ENCODE measurements at regions not wholly inside any gene's neighbourhood (a gene's known extent, or its start where the extent isn't known, plus 50 kb on each side); places are given as distances from the start of the nearest gene placed in this dataset.

- peak; percentile 28 for DNase-seq
- H3K27ac ChIP-seq: no peak overlapping the region
- no peaks in the 10 kb centered on the region for H3K27me3 ChIP-seq
- no peak overlapping the region for H3K4me3 ChIP-seq
- H3K9me3 ChIP-seq: no peaks in the 10 kb centered on the region
- TF ChIP-seq POLR2A (IDR thresholded peaks at IDR 0.05): no peak
- TF ChIP-seq CTCF (IDR thresholded peaks at IDR 0.05): no peak
- intact Hi-C loops (cut with DNase I): no loop called here
- no peaks in the 10 kb centered on the region for H3K36me3 ChIP-seq
- H3K4me1 ChIP-seq: no peaks in the 10 kb centered on the region
- 92 to 94% methylated on average over 7 of the region's 7 CpGs for WGBS, 2 donors
Measured at GRCh38 chr22:44430716-44431115, 67.3 kb downstream of the RTL6 start.

GRCh38 chr22:44429941-44430587 is 68.0 kb downstream of the RTL6 start:
- no peaks in the 10 kb centered on the region for H3K27me3 ChIP-seq
- H3K9me3 ChIP-seq: no peaks in the 10 kb centered on the region
- TF ChIP-seq POLR2A (IDR thresholded peaks at IDR 0.05) (no peak), EP300 (IDR thresholded peaks at IDR 0.05) (no peak), POLR2AphosphoS5 (IDR thresholded peaks at IDR 0.05) (no peak), CTCF (IDR thresholded peaks at IDR 0.05) (no peak)
- no peak overlapping the region for H3K4me3 ChIP-seq
- H3K27ac ChIP-seq: no peak overlapping the region
- 90 to 91% methylated on average over 16 of the region's 16 CpGs for WGBS, 2 donors
- H3K4me1 ChIP-seq: no peaks in the 10 kb centered on the region
- H3K36me3 ChIP-seq: no peaks in the 10 kb centered on the region
- DNase-seq: peak; percentile 42
- intact Hi-C loops (cut with DNase I): no loop called here

- TF ChIP-seq CTCF (IDR thresholded peaks at IDR 0.05): no peak
- no peak for TF ChIP-seq POLR2AphosphoS5 (IDR thresholded peaks at IDR 0.05)
- no peak for TF ChIP-seq POLR2A (IDR thresholded peaks at IDR 0.05)
- no peak for TF ChIP-seq EP300 (IDR thresholded peaks at IDR 0.05)
- peak; percentile 56 for DNase-seq
- H3K4me1 ChIP-seq: peaks cover 0 to 6% (median 0%) of the 10 kb centered on the region in 4 donors
- intact Hi-C loops (cut with DNase I): no loop called here
- H3K27me3 ChIP-seq: no peaks in the 10 kb centered on the region
- H3K27ac ChIP-seq: no peak overlapping the region
- H3K4me3 ChIP-seq: no peak overlapping the region
- no peaks in the 10 kb centered on the region for H3K36me3 ChIP-seq
- 63 to 74% methylated on average over 13 of the region's 13 CpGs for WGBS, 2 donors
- no peaks in the 10 kb centered on the region for H3K9me3 ChIP-seq
Measured at GRCh38 chr22:44428941-44429830, 68.8 kb downstream of the RTL6 start.

- Histone ChIP-seq H3K4me3 (no peak overlapping the region), H3K27me3 (no peaks in the 10 kb centered on the region), H3K27ac (no peak overlapping the region), H3K4me1 (peaks cover 0 to 6% (median 0%) of the 10 kb centered on the region in 4 donors), H3K36me3 (no peaks in the 10 kb centered on the region), H3K9me3 (no peaks in the 10 kb centered on the region)
- intact Hi-C loops (cut with DNase I): no loop called here
- TF ChIP-seq CTCF (IDR thresholded peaks at IDR 0.05) (no peak), POLR2A (IDR thresholded peaks at IDR 0.05) (no peak), POLR2AphosphoS5 (IDR thresholded peaks at IDR 0.05) (no peak), EP300 (IDR thresholded peaks at IDR 0.05) (no peak)
- peak; percentile 35 for DNase-seq
- 87 to 90% methylated on average over 21 of the region's 21 CpGs for WGBS, 2 donors
Measured at GRCh38 chr22:44427611-44428470, 70.2 kb downstream of the RTL6 start.

All from sigmoid colon (tissue), 6 donors.